Osteoblast (primary cell): ENCODE measurements at regions not wholly inside any gene's neighbourhood (a gene's known extent, or its start where the extent isn't known, plus 50 kb on each side); places are given as distances from the start of the nearest gene placed in this dataset.

Experiments
- DNase-seq: peaks from one replicate; pipeline ENCODE4 v3.0.0; 2011; ENCODE audit warnings: low spot score, mixed read lengths; ENCODE audit not compliant: insufficient read length; ENCODE audit errors: missing footprints
- H2AFZ ChIP-seq: 2 replicates; pipeline ENCODE4 v1.6.0; 2011; ENCODE audit warnings: mild to moderate bottlenecking, low read length
- H3K27ac ChIP-seq: 2 replicates; pipeline ENCODE4 v1.5.1; 2011; ENCODE audit warnings: mild to moderate bottlenecking, low read depth, low read length, moderate library complexity
- H3K27me3 ChIP-seq: 2 replicates; pipeline ENCODE4 v1.6.0; 2012; ENCODE audit warnings: mild to moderate bottlenecking, control low read depth, inconsistent platforms, low read length, moderate library complexity; ENCODE audit not compliant: insufficient read depth
- H3K36me3 ChIP-seq: 2 replicates; pipeline ENCODE4 v1.5.1; 2011; ENCODE audit warnings: mild to moderate bottlenecking, low read length, control low read depth, moderate library complexity; ENCODE audit not compliant: insufficient read depth
- H3K4me1 ChIP-seq: 2 replicates; pipeline ENCODE4 v1.5.1; 2011; ENCODE audit warnings: mild to moderate bottlenecking, low read length, control low read depth, moderate library complexity; ENCODE audit not compliant: insufficient read depth
- H3K4me2 ChIP-seq: 2 replicates; pipeline ENCODE4 v1.6.0; 2011; ENCODE audit warnings: mild to moderate bottlenecking, low read length; ENCODE audit not compliant: insufficient read depth
- H3K4me3 ChIP-seq: fragments of 200-600 bp; sonication (generic); 3 replicates; pipeline ENCODE4 v1.5.1; 2012; ENCODE audit warnings: mild to moderate bottlenecking, low read length, inconsistent platforms; ENCODE audit not compliant: insufficient read depth
- H3K79me2 ChIP-seq: 2 replicates; pipeline ENCODE4 v1.6.0; 2012; ENCODE audit warnings: mild to moderate bottlenecking, low read length, control low read depth, inconsistent platforms; ENCODE audit not compliant: insufficient read depth
- H3K9me3 ChIP-seq: 2 replicates; pipeline ENCODE4 v1.5.1; 2011; ENCODE audit warnings: low read depth, low read length, control low read depth
- H4K20me1 ChIP-seq: 2 replicates; pipeline ENCODE4 v1.6.0; 2012; ENCODE audit warnings: mild to moderate bottlenecking, low read length, control low read depth; ENCODE audit not compliant: insufficient read depth
- CTCF ChIP-seq: IDR thresholded peaks from 2 replicates; pipeline ENCODE4 v1.5.1; 2011; ENCODE audit warnings: mild to moderate bottlenecking, low read depth, low read length, moderate library complexity; ENCODE audit errors: extremely low read depth

DNA sequence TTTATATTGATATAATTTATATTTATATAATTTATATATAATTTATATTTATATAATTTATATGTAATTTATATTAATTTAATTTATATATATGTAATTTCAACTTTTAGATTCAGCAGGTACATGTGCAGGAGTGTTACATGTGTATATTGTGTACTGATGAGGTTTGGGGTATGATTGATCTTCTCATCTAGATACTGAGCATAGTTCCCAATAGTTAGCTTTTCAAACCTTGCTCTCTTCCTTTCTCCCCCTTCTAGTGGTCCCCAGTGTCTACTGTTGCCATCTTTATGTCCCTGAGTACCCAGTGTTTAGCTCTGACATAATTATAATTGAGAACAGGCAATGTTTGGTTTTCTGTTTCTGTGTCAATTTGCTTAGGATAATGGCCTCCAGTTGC lies 1335.3 kb upstream of the CDH2 start:
- TF ChIP-seq CTCF = no peak
- Histone ChIP-seq H3K4me1 (no peaks in the 10 kb centered on the region), H3K79me2 (no peaks in the 10 kb centered on the region), H3K4me2 (no peak overlapping the region), H4K20me1 (no peaks in the 10 kb centered on the region), H2AFZ (no peak overlapping the region), H3K36me3 (no peaks in the 10 kb centered on the region), H3K4me3 (no peak overlapping the region), H3K27ac (no peak overlapping the region), H3K9me3 (no peaks in the 10 kb centered on the region), H3K27me3 (no peaks in the 10 kb centered on the region)
- no peak for DNase-seq

DNA sequence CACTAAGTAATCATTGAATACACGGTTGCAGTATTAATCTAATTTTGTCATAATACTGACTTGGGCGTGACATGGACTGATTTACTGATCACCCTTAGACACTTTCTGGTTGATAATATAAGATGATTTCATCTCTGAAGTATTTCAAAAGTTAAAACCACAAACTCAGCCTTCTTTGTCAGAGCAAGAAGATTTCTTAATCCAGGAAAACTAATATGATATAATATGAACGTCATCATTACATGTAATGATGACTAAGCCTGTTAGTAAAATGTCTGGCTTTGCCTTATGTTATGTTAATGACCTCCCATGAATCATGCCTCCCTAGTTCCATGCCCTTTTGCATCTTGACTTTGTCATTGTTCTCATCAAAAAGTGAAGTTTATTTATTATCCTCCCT lies 1325.0 kb upstream of the CDH2 start:
- Histone ChIP-seq H3K36me3 (no peaks in the 10 kb centered on the region), H3K9me3 (no peaks in the 10 kb centered on the region), H3K4me2 (no peak overlapping the region), H2AFZ (peak overlapping the region; percentile 48), H3K4me1 (no peaks in the 10 kb centered on the region), H4K20me1 (no peaks in the 10 kb centered on the region), H3K27ac (peak overlapping the region; percentile 64), H3K79me2 (no peaks in the 10 kb centered on the region), H3K4me3 (no peak overlapping the region), H3K27me3 (no peaks in the 10 kb centered on the region)
- DNase-seq = peak; percentile 58
- TF ChIP-seq CTCF = no peak

- Histone ChIP-seq H3K36me3 (no peaks in the 10 kb centered on the region), H2AFZ (no peak overlapping the region), H3K79me2 (no peaks in the 10 kb centered on the region), H3K9me3 (no peaks in the 10 kb centered on the region), H3K4me3 (no peak overlapping the region), H3K27ac (no peak overlapping the region), H3K4me2 (no peak overlapping the region), H4K20me1 (no peaks in the 10 kb centered on the region), H3K4me1 (no peaks in the 10 kb centered on the region), H3K27me3 (no peaks in the 10 kb centered on the region)
- no peak for DNase-seq
- TF ChIP-seq CTCF = no peak
These were observed 1319.3 kb upstream of the CDH2 start for GRCh38 chr18:29496152-29496680.

DNA sequence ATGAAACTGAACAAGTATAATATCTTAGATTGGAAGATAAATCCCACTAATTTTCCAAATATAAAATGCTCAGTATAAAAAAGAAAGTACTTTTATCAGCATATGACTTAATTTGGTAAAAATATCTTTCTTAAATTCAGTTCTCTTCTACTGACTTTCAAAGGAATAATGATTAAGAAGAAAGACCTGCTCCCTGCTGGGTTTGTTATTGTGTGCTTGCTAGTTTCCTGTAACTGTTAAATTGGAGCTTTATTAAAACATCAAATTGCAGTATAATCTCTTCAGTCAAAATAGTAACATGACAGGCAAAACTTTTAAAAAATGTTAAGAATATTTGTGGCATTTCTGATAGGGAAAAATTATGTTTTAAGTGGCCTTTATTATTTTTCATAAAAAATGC lies 1317.4 kb upstream of the CDH2 start:
- Histone ChIP-seq H2AFZ (no peak overlapping the region), H3K4me1 (no peaks in the 10 kb centered on the region), H3K27me3 (no peaks in the 10 kb centered on the region), H3K79me2 (no peaks in the 10 kb centered on the region), H3K36me3 (no peaks in the 10 kb centered on the region), H3K27ac (no peak overlapping the region), H3K4me3 (no peak overlapping the region), H3K9me3 (no peaks in the 10 kb centered on the region), H3K4me2 (no peak overlapping the region), H4K20me1 (no peaks in the 10 kb centered on the region)
- DNase-seq = no peak
- TF ChIP-seq CTCF = no peak
